Activated T-cell treated with anti-CD3 and anti-CD28 coated beads, Interleukin-2, amount 50 U/mL, for 72 hours (primary cell): ENCODE measurements at regions not wholly inside any gene's neighbourhood (a gene's known extent, or its start where the extent isn't known, plus 50 kb on each side); places are given as distances from the start of the nearest gene placed in this dataset.

Experiments
- ATAC-seq, 2 donors: fragments of 150-1000 bp; cut with Tn5 transposase; replicated peaks in 1 of 2; 2 replicates each; pipeline ENCODE4 v1.10.0; 2021; ENCODE audit warnings: moderate library complexity in 2 of 2, mild to moderate bottlenecking in 1 of 2
- DNase-seq, 2 donors: peaks; one replicate each; pipeline ENCODE4 v3.0.0; 2021 to 2022; ENCODE audit warnings: mixed read lengths in 1 of 2
- H3K27ac Mint-ChIP-seq: one replicate; pipeline ENCODE4 v1.8.0; 2022; ENCODE audit warnings: mild to moderate bottlenecking, moderate library complexity, mixed read lengths
- H3K27me3 Mint-ChIP-seq: one replicate; pipeline ENCODE4 v1.8.0; 2022; ENCODE audit warnings: low read depth, mixed read lengths
- H3K36me3 Mint-ChIP-seq, 2 donors: one replicate each; pipeline ENCODE4 v1.8.0; 2022; ENCODE audit warnings: mixed read lengths in 2 of 2, mild to moderate bottlenecking in 1 of 2; ENCODE audit not compliant: insufficient read depth in 2 of 2
- H3K4me1 Mint-ChIP-seq: one replicate; pipeline ENCODE4 v1.8.0; 2022; ENCODE audit warnings: low read depth, mixed read lengths
- H3K4me3 Mint-ChIP-seq, 2 donors: one replicate each; pipeline ENCODE4 v1.8.0; 2022; ENCODE audit warnings: mild to moderate bottlenecking in 2 of 2, mixed read lengths in 2 of 2, moderate library complexity in 2 of 2
- H3K9me3 Mint-ChIP-seq, 2 donors: one replicate each; pipeline ENCODE4 v1.8.0; 2022; ENCODE audit warnings: mixed read lengths in 2 of 2

DNA sequence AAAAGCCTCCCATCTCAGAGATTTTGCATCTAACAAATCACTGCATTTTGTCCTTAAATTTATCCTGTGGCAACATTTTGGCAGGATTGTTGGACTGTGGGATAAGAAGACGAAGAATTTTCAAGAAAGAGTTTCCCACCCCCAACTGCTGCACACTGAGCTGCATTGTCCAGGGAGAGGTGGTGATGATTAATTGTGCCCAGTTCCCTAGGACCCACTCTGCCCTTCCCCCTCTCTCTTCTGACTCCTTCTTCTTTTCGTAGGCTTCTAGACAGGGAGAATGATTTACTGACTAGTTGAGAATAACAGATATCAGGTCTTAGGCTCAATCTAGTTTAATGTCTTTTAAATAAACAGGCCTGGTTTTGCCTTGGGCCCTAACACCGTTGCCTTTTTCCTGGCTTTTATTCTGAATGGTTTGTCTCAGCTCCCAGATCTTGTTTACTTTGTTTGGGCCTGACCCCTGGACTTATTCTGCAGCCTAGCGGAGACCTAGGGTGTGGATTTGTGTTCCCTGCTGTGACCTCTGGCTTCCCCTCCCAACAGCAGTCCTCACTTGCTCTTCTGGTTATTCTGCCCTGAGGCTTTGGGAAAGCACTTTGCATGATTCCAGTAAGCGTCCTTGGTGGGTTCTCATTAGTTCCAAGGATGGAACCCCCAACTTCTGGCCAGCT is 233.3 kb downstream of the INSIG2 start:
- H3K27ac Mint-ChIP-seq = no peak overlapping the region
- no peaks in the 10 kb centered on the region for H3K9me3 Mint-ChIP-seq
- peaks cover 47% of the 10 kb centered on the region for H3K27me3 Mint-ChIP-seq
- DNase-seq (no peak), ATAC-seq (no peak)
- no peak overlapping the region for H3K4me3 Mint-ChIP-seq
- H3K36me3 Mint-ChIP-seq = no peaks in the 10 kb centered on the region
- H3K4me1 Mint-ChIP-seq = no peaks in the 10 kb centered on the region

DNA sequence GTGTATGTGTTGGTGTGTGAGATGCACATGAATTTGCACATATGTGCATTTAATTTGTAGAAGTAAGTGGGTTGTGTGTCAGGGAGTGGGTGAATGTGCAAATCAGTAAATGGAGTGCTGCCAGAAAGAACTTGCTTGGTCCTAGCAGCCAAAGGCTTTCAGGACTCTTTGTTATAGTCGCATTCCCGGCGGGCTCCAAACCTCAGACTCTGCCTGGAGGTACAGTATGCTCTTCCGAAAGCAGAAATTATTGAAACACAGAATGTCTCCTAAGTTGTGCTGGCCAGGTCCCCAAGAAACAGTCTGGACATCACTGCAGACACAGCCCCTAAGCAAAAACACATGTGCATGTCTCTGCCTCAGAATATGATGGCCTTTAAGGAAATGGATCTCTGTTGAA is 232.4 kb downstream of the INSIG2 start:
- Mint-ChIP-seq H3K9me3 (no peaks in the 10 kb centered on the region), H3K4me3 (no peak overlapping the region), H3K4me1 (no peaks in the 10 kb centered on the region), H3K27me3 (peaks cover 54% of the 10 kb centered on the region), H3K36me3 (no peaks in the 10 kb centered on the region), H3K27ac (no peak overlapping the region)
- no peak for ATAC-seq
- no peak for DNase-seq

DNA sequence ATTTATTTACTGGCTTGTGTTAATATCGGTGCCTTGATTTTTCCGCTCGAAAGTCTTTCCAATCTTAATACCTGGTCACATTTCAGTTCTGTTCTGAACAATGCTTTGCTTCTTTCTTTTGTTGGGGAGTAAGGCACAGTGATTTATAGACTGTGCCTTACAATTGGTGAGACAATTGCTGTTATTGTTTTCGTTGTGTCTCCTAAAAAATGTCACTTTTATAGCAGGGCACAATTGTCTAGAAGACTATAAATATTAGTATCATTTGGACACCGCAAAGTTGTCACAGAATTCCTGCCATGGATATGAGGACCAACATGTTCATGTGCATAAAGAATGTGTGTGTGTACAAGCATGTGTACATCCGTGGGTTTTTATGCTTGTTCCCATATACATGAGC is 231.9 kb downstream of the INSIG2 start:
- ATAC-seq (no peak), DNase-seq (no peak)
- H3K36me3 Mint-ChIP-seq = no peaks in the 10 kb centered on the region

DNA sequence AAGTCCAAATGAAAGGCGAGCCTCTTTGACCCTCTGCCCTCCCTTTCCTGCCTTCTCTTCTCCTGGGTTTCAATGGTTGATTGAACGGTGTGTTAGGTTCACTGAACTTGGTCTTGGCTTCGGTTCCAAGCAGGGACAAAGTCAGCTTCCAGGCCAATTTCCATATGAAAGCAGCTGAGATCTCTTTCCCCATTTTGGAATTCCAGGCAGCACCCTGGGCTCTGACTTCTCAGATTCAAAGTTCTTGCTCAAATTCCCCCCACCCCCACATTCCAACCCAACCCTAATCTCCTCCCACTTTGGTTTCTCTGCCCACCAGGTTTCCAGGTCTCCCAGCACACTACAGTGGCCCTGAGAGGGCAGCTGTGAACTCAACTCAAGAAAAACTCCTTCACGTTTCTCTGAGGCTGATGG is 231.0 kb downstream of the INSIG2 start:
- no peak for ATAC-seq

More for the DNA sequence above, 231.9 kb downstream of the INSIG2 start:
- H3K9me3 Mint-ChIP-seq = no peaks in the 10 kb centered on the region
- H3K4me3 Mint-ChIP-seq = no peak overlapping the region
- H3K27me3 Mint-ChIP-seq = peaks cover 55% of the 10 kb centered on the region
- no peak overlapping the region for H3K27ac Mint-ChIP-seq
- H3K4me1 Mint-ChIP-seq = no peaks in the 10 kb centered on the region

DNA sequence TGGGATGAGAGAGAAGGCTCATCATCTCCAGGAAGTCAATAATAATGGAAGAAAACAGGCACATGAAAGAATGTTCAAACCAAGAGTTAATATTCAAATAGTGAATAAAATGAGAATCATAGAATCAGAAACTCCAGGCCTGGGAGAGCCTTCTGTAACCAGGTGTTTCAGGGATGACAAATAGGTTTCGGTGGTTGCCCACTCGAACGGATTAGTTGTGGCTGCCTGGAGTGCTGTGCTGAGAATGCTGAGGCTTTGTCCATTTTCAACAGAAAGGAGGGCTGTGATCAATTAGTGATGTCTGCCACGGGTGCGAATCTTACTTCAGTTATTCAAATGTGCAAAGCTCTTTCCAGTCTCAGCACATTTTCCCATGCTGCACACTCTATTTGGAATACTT is 227.3 kb downstream of the INSIG2 start:
- DNase-seq (no peak), ATAC-seq (no peak)
- H3K27me3 Mint-ChIP-seq = peaks cover 38% of the 10 kb centered on the region
- no peaks in the 10 kb centered on the region for H3K4me1 Mint-ChIP-seq
- H3K36me3 Mint-ChIP-seq = no peaks in the 10 kb centered on the region
- peaks cover 0 to 2% of the 10 kb centered on the region in 2 donors for H3K9me3 Mint-ChIP-seq
- no peak overlapping the region for H3K27ac Mint-ChIP-seq
- H3K4me3 Mint-ChIP-seq = no peak overlapping the region

More for the DNA sequence above, 231.0 kb downstream of the INSIG2 start:
- Mint-ChIP-seq H3K36me3 (no peaks in the 10 kb centered on the region), H3K4me1 (no peaks in the 10 kb centered on the region), H3K27ac (no peak overlapping the region), H3K9me3 (peaks cover 0 to 2% of the 10 kb centered on the region in 2 donors), H3K27me3 (peaks cover 63% of the 10 kb centered on the region), H3K4me3 (no peak overlapping the region)
- no peak for DNase-seq

DNA sequence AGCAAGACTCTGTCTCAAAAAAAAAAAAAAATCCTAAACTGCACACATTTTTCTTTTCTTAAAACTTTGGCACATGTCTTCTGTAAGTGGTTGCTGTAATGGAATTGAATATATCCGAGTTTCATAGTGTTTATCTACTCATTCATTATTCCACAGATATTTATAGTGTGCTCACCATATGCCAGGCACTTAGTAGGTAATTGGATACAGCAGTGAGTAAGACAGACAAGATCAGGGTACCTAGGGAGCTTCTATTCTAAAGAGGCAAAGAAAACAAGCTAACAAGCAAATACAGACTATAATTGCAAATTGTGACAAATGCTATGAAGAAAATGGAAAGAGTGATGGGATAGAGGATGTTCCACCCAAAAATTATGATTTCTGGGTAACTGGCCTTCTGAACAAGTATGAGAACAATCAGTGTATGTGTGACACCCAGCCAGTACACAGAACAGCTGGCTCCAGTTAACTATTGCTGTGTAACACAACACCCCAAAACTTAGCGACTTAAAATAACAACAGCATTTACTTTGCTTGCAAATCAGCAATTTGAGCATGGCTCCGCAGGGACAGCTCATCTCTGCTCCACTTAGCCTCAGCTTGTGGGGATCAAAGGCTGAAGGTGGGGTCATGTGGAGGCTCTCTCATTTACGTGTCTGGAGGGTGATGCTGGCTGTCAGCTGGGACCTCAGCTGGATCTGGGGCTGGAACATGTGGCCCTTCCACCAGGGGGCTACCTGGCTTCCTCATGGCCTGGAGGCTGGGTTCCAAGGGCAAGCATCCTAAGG is 224.9 kb downstream of the INSIG2 start:
- Mint-ChIP-seq H3K27ac (no peak overlapping the region), H3K9me3 (peaks cover 0 to 2% of the 10 kb centered on the region in 2 donors), H3K36me3 (no peaks in the 10 kb centered on the region), H3K4me1 (no peaks in the 10 kb centered on the region), H3K4me3 (no peak overlapping the region), H3K27me3 (peaks cover 19% of the 10 kb centered on the region)
- DNase-seq (no peak), ATAC-seq (no peak)

DNA sequence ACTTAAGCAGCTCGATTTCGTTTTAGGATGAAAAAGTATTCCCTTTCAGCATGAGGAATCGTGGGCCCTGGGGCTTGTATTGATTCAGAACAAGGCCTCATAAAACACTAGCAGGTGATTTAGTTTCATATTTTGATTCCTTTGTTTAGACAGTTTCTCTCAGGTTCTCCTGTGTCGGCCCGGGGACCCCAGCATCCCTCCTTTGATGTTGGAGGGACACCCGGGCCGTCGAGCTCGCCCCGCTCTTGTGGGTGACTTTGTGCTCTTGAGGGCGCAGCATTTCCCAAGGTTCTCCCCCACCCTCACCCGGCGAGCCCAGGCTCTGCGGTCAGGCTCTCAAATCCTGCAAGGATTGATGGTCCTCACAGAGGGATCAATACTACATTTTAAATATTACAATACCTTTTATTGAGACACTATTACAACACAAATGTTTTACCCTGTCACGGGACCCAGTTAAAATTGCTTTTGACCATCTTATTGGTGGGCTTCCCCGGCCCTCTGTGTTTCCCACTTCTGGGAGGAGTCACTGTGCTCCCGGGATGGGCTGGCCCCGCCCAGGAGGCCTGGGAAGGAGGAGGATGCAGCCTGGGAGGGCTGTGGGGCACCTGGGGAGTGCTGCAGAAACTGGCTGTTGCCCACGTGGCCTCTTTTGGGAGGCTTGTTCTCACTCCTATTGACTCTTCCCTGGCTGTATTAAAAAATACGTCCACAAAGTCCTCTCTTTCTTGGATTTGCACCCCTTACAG is 222.6 kb downstream of the INSIG2 start:
- peak in 1 of 2 donors; percentile 5 for ATAC-seq
- peaks cover 12% of the 10 kb centered on the region for H3K27me3 Mint-ChIP-seq
- no peak for DNase-seq
- H3K4me3 Mint-ChIP-seq = peak overlapping the region; percentile 82 to 85
- H3K36me3 Mint-ChIP-seq = no peaks in the 10 kb centered on the region
- peak overlapping the region; percentile 92 for H3K27ac Mint-ChIP-seq
- H3K9me3 Mint-ChIP-seq = peaks cover 0 to 2% of the 10 kb centered on the region in 2 donors
- H3K4me1 Mint-ChIP-seq = no peaks in the 10 kb centered on the region

DNA sequence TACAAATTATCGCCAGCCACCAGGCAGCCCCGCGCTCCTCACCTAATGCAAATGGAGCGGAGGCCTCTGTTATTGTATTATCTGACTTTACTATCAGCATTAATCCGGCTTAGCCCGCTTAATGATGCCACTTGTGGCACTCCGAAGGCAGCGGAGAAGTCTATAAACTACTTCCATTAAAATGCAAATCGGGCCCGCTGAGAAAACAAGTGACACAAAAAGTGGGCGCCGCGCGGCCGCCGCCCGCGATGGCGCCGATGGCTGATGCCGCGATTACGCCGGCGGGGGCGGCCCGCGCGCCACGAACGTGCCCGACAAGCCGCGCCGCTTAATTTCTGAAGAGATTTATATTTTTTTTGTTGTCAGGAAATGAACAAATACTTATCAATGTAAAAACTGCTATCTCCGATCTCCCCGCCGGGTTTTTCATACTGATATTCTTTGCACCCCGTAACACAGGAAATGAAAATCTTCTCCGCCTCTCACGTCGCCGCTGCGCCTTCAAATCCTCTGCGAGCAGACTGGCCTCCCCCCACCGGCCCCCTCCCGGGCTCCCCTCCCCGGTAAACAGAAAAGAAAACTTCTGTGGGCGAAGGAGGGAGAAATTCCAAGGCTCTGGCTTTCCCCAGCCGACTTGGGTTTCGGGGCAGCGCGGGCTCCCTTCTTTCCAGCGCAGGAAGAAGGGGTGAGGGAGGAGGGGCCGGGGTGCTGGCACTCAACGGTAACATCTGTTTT is 221.8 kb downstream of the INSIG2 start:
- peak; percentile 79 for ATAC-seq
- Mint-ChIP-seq H3K36me3 (no peaks in the 10 kb centered on the region), H3K27me3 (peaks cover 9% of the 10 kb centered on the region), H3K4me1 (no peaks in the 10 kb centered on the region), H3K4me3 (peak overlapping the region; percentile 82 to 85), H3K9me3 (peaks cover 0 to 2% of the 10 kb centered on the region in 2 donors), H3K27ac (peak overlapping the region; percentile 92)
- peak; percentile 62 to 68 for DNase-seq

DNA sequence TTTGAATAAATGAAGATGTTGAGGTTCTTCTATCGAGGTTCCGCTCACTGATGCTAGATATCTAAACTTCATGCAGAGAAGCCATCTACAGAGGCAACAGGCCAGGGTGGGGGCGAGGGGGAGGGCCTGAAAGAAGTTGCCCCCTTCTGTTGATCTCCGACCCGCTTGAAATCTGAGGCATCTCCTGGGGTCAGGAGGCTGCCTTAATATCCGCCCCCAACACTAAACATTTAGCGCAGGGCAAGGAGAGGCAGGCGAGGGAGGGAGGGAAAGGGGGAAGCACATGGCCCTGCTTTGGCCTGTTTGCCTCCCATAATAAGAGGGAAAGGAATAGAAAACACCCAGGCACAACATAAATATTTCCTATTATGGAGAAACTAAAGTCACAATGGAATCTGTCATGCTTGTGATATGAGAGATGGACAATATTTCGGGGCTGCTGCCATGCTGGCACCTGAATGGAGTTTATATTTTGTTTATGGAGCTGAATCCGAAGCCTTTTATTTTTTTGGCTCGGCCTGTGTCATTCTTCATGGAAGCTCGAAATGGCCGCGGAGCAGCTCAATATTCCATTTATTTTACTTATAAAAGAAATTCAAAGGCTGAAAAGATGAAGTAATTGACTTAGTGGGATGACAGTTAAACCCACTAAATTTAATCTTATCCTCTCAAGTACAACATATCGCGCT is 221.1 kb downstream of the INSIG2 start:
- peaks cover 2% of the 10 kb centered on the region for H3K27me3 Mint-ChIP-seq
- no peaks in the 10 kb centered on the region for H3K36me3 Mint-ChIP-seq
- peak overlapping the region; percentile 42 for H3K27ac Mint-ChIP-seq
- no peaks in the 10 kb centered on the region for H3K4me1 Mint-ChIP-seq
- H3K9me3 Mint-ChIP-seq = peaks cover 0 to under 1% of the 10 kb centered on the region in 2 donors
- H3K4me3 Mint-ChIP-seq = peak overlapping the region; percentile 82 to 85
- DNase-seq = peak in 1 of 2 donors; percentile 3
- ATAC-seq = no peak

DNA sequence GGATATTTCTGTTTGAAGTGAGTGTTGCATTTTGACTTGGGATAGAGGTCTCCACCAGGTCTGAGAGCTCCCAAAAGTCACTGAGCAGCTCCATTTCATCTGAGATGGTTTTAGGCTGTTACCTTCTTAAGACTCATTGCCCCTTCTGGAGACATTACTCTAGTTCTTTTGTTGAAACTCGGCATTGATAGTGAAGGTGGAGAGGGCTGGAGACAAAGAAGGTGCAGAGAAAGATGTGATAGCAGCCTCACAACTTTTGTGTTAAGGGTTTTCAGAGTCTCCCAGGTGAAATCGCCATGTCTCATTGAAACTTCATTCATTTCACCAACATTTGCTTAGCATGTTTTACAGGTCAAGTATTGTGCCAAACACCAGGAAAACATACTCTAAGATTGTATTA is 219.6 kb downstream of the INSIG2 start:
- no peak for ATAC-seq
- no peak overlapping the region for H3K4me3 Mint-ChIP-seq
- no peak for DNase-seq
- H3K27ac Mint-ChIP-seq = no peak overlapping the region
- no peaks in the 10 kb centered on the region for H3K27me3 Mint-ChIP-seq
- no peaks in the 10 kb centered on the region for H3K36me3 Mint-ChIP-seq
- no peaks in the 10 kb centered on the region for H3K9me3 Mint-ChIP-seq
- no peaks in the 10 kb centered on the region for H3K4me1 Mint-ChIP-seq

DNA sequence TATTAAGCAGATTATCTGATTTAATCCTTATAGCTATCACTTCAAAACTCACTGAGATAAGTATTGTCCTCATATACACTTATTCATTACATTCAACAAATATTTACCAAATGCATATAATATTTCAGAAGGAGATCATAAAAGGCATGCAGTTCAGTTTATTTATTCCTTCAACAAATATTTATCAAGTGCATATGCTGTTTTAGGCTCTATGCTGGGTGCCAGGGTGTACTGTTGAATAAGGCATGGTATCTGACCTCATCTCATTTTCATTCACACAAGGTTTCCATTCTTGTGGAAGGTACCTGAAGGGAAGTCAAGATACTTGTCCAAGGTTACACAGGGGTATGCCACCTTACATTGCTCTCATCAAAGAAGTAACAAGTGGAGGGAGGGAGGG is 213.0 kb downstream of the INSIG2 start:
- ATAC-seq = no peak
- Mint-ChIP-seq H3K27ac (no peak overlapping the region), H3K4me3 (no peak overlapping the region), H3K4me1 (no peaks in the 10 kb centered on the region), H3K9me3 (no peaks in the 10 kb centered on the region), H3K36me3 (no peaks in the 10 kb centered on the region), H3K27me3 (peaks cover 11% of the 10 kb centered on the region)
- DNase-seq = no peak

DNA sequence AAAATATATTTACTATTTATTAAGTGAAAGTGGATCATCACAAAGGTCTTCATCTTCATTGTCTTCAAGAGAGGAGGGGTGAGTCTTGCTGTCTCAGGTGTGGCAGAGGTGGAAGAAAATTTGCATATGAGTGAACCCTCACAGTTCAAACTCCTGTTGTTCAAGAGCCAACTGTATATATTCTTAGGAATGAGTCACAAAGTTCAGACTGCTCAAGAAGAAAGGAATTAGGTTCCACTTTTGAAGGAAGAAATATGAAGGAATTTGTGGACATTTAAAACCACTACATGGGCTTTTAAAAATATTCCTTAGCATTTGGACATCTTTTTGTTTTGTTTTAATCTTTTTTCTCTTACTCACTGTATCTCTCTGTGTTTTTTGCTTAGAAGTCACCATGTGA is 212.6 kb downstream of the INSIG2 start:
- no peak overlapping the region for H3K27ac Mint-ChIP-seq
- no peaks in the 10 kb centered on the region for H3K36me3 Mint-ChIP-seq
- no peak for DNase-seq
- H3K4me3 Mint-ChIP-seq = no peak overlapping the region
- H3K4me1 Mint-ChIP-seq = no peaks in the 10 kb centered on the region
- no peaks in the 10 kb centered on the region for H3K9me3 Mint-ChIP-seq
- peaks cover 15% of the 10 kb centered on the region for H3K27me3 Mint-ChIP-seq
- ATAC-seq = no peak
